ENCODE measurements at regions not wholly inside any gene's neighbourhood (a gene's known extent, or its start where the extent isn't known, plus 50 kb on each side); places are given as distances from the start of the nearest gene placed in this dataset.
A peak's percentile ranks its signal among the peaks of the same experiment; 100 is the strongest.

- Histone ChIP-seq H3K18ac (ENCODE audit: low read length) (no peak overlapping the region), H3K9me3 (replicated peaks in 1 of 2; ENCODE audit: control insufficient read depth in 2 of 2, insufficient read depth in 1 of 2, low read depth in 1 of 2, low read length in 2 of 2) (no peaks in the 10 kb centered on the region), H3K27ac (replicated peaks; ENCODE audit: low read length) (peak overlapping the region; percentile 65), H3K14ac (ENCODE audit: low read length) (no peak overlapping the region), H2BK5ac (ENCODE audit: low read length) (no peak overlapping the region), H2AFZ (ENCODE audit: low read length) (peak overlapping the region; percentile 77), H3K9ac (ENCODE audit: low read depth, low read length, poor library complexity) (no peak overlapping the region), H3K79me1 (ENCODE audit: low read depth, low read length) (no peaks in the 10 kb centered on the region), H2AK5ac (ENCODE audit: low read depth, low read length) (no peak overlapping the region), H2BK15ac (ENCODE audit: low read length) (no peak overlapping the region), H3K23ac (ENCODE audit: low read depth, low read length, poor library complexity) (no peak overlapping the region), H2BK120ac (ENCODE audit: low read depth, low read length) (no peak overlapping the region), H3K4ac (ENCODE audit: low read length) (no peak overlapping the region), H4K91ac (ENCODE audit: low read depth, low read length, poor library complexity) (no peak overlapping the region), H3K4me3 (ENCODE audit: low read length in 2 of 2) (peak overlapping the region in 1 of 2 donors; percentile 69), H4K8ac (ENCODE audit: low read depth, low read length) (no peak overlapping the region), H3K36me3 (replicated peaks in 1 of 2; ENCODE audit: control insufficient read depth in 2 of 2, insufficient read depth in 2 of 2, low read length in 2 of 2) (no peaks in the 10 kb centered on the region), H3K27me3 (ENCODE audit: control insufficient read depth in 3 of 3, insufficient read depth in 3 of 3, low read depth in 1 of 3, low read length in 3 of 3) (peaks cover 0 to 34% (median 2%) of the 10 kb centered on the region in 3 experiments), H3K4me2 (ENCODE audit: insufficient read depth, low read length, poor library complexity, severe bottlenecking) (peak overlapping the region; percentile 49), H3K4me1 (ENCODE audit: control insufficient read depth in 2 of 2, insufficient read depth in 1 of 2, low read depth in 1 of 2, low read length in 2 of 2) (peaks cover 6% of the 10 kb centered on the region in 2 donors), H2BK12ac (ENCODE audit: low read length) (no peak overlapping the region)
- peak; percentile 57 for DNase-seq (ENCODE audit: low spot score)
- no CpG with 5 or more reads among the region's 20 CpGs for WGBS, 2 donors (ENCODE audit: extremely low coverage in 2 of 2, insufficient read length in 2 of 2, insufficient replicate concordance in 1 of 2)
These were observed 62.9 kb downstream of the GLRX5 start for GRCh38 chr14:95597784-95598211.

- Histone ChIP-seq H3K9ac (ENCODE audit: low read depth, low read length, poor library complexity) (no peak overlapping the region), H3K23ac (ENCODE audit: low read depth, low read length, poor library complexity) (no peak overlapping the region), H3K4ac (ENCODE audit: low read length) (no peak overlapping the region), H3K4me2 (ENCODE audit: insufficient read depth, low read length, poor library complexity, severe bottlenecking) (no peak overlapping the region), H3K36me3 (replicated peaks in 1 of 2; ENCODE audit: control insufficient read depth in 2 of 2, insufficient read depth in 2 of 2, low read length in 2 of 2) (no peaks in the 10 kb centered on the region), H3K9me3 (replicated peaks in 1 of 2; ENCODE audit: control insufficient read depth in 2 of 2, insufficient read depth in 1 of 2, low read depth in 1 of 2, low read length in 2 of 2) (no peaks in the 10 kb centered on the region), H2BK5ac (ENCODE audit: low read length) (no peak overlapping the region), H2BK12ac (ENCODE audit: low read length) (no peak overlapping the region), H3K18ac (ENCODE audit: low read length) (peak overlapping the region; percentile 24), H2AK5ac (ENCODE audit: low read depth, low read length) (no peak overlapping the region), H2BK15ac (ENCODE audit: low read length) (no peak overlapping the region), H3K79me1 (ENCODE audit: low read depth, low read length) (no peaks in the 10 kb centered on the region), H3K27me3 (ENCODE audit: control insufficient read depth in 3 of 3, insufficient read depth in 3 of 3, low read depth in 1 of 3, low read length in 3 of 3) (peaks cover 0 to 29% (median 2%) of the 10 kb centered on the region in 3 experiments), H3K4me3 (ENCODE audit: low read length in 2 of 2) (no peak overlapping the region), H3K4me1 (ENCODE audit: control insufficient read depth in 2 of 2, insufficient read depth in 1 of 2, low read depth in 1 of 2, low read length in 2 of 2) (peaks cover 6% of the 10 kb centered on the region in 2 donors), H3K27ac (replicated peaks; ENCODE audit: low read length) (no peak overlapping the region), H2AFZ (ENCODE audit: low read length) (no peak overlapping the region), H2BK120ac (ENCODE audit: low read depth, low read length) (no peak overlapping the region), H3K14ac (ENCODE audit: low read length) (no peak overlapping the region), H4K91ac (ENCODE audit: low read depth, low read length, poor library complexity) (no peak overlapping the region), H4K8ac (ENCODE audit: low read depth, low read length) (no peak overlapping the region)
- WGBS, 2 donors (ENCODE audit: extremely low coverage in 2 of 2, insufficient read length in 2 of 2, insufficient replicate concordance in 1 of 2): no CpG with 5 or more reads among the region's 3 CpGs
- DNase-seq (ENCODE audit: low spot score): no peak
These were observed 66.8 kb downstream of the GLRX5 start for GRCh38 chr14:95601650-95602049.

GRCh38 chr14:95603415-95603814 is 68.6 kb downstream of the GLRX5 start:
- no peak overlapping the region for H4K8ac ChIP-seq (ENCODE audit: low read depth, low read length)
- H3K18ac ChIP-seq (ENCODE audit: low read length): no peak overlapping the region
- H3K14ac ChIP-seq (ENCODE audit: low read length): no peak overlapping the region
- no peak overlapping the region for H3K27ac ChIP-seq (replicated peaks; ENCODE audit: low read length)
- no peak overlapping the region for H2AK5ac ChIP-seq (ENCODE audit: low read depth, low read length)
- no peaks in the 10 kb centered on the region for H3K79me1 ChIP-seq (ENCODE audit: low read depth, low read length)
- no peak overlapping the region for H3K4me3 ChIP-seq (ENCODE audit: low read length in 2 of 2)
- H3K4me1 ChIP-seq (ENCODE audit: control insufficient read depth in 2 of 2, insufficient read depth in 1 of 2, low read depth in 1 of 2, low read length in 2 of 2): peaks cover 0 to 2% of the 10 kb centered on the region in 2 donors
- H3K9ac ChIP-seq (ENCODE audit: low read depth, low read length, poor library complexity): no peak overlapping the region
- no peaks in the 10 kb centered on the region for H3K9me3 ChIP-seq (replicated peaks in 1 of 2; ENCODE audit: control insufficient read depth in 2 of 2, insufficient read depth in 1 of 2, low read depth in 1 of 2, low read length in 2 of 2)
- no peak overlapping the region for H2BK15ac ChIP-seq (ENCODE audit: low read length)
- H3K36me3 ChIP-seq (replicated peaks in 1 of 2; ENCODE audit: control insufficient read depth in 2 of 2, insufficient read depth in 2 of 2, low read length in 2 of 2): no peaks in the 10 kb centered on the region
- no peak overlapping the region for H3K4ac ChIP-seq (ENCODE audit: low read length)
- no peak overlapping the region for H3K4me2 ChIP-seq (ENCODE audit: insufficient read depth, low read length, poor library complexity, severe bottlenecking)
- H3K27me3 ChIP-seq (ENCODE audit: control insufficient read depth in 3 of 3, insufficient read depth in 3 of 3, low read depth in 1 of 3, low read length in 3 of 3): peaks cover 0 to 23% (median 2%) of the 10 kb centered on the region in 3 experiments
- no peak for DNase-seq (ENCODE audit: low spot score)
- no peak overlapping the region for H3K23ac ChIP-seq (ENCODE audit: low read depth, low read length, poor library complexity)
- no peak overlapping the region for H2BK5ac ChIP-seq (ENCODE audit: low read length)
- no peak overlapping the region for H2BK12ac ChIP-seq (ENCODE audit: low read length)
- WGBS, 2 donors (ENCODE audit: extremely low coverage in 2 of 2, insufficient read length in 2 of 2, insufficient replicate concordance in 1 of 2): no CpG with 5 or more reads among the region's 2 CpGs
- no peak overlapping the region for H4K91ac ChIP-seq (ENCODE audit: low read depth, low read length, poor library complexity)
- no peak overlapping the region for H2AFZ ChIP-seq (ENCODE audit: low read length)
- H2BK120ac ChIP-seq (ENCODE audit: low read depth, low read length): no peak overlapping the region

GRCh38 chr14:95606266-95606665 is 71.4 kb downstream of the GLRX5 start:
- Histone ChIP-seq H2BK12ac (ENCODE audit: low read length) (no peak overlapping the region), H3K4ac (ENCODE audit: low read length) (no peak overlapping the region), H2BK5ac (ENCODE audit: low read length) (no peak overlapping the region), H3K36me3 (replicated peaks in 1 of 2; ENCODE audit: control insufficient read depth in 2 of 2, insufficient read depth in 2 of 2, low read length in 2 of 2) (no peaks in the 10 kb centered on the region), H2BK15ac (ENCODE audit: low read length) (no peak overlapping the region), H3K14ac (ENCODE audit: low read length) (no peak overlapping the region), H4K8ac (ENCODE audit: low read depth, low read length) (no peak overlapping the region), H2AFZ (ENCODE audit: low read length) (no peak overlapping the region), H3K4me1 (ENCODE audit: control insufficient read depth in 2 of 2, insufficient read depth in 1 of 2, low read depth in 1 of 2, low read length in 2 of 2) (peaks cover 0 to 2% of the 10 kb centered on the region in 2 donors), H3K23ac (ENCODE audit: low read depth, low read length, poor library complexity) (no peak overlapping the region), H3K4me3 (ENCODE audit: low read length in 2 of 2) (no peak overlapping the region), H3K27ac (replicated peaks; ENCODE audit: low read length) (no peak overlapping the region), H3K27me3 (ENCODE audit: control insufficient read depth in 3 of 3, insufficient read depth in 3 of 3, low read depth in 1 of 3, low read length in 3 of 3) (peaks cover 0 to 16% (median 0%) of the 10 kb centered on the region in 3 experiments), H2BK120ac (ENCODE audit: low read depth, low read length) (no peak overlapping the region), H3K79me1 (ENCODE audit: low read depth, low read length) (no peaks in the 10 kb centered on the region), H2AK5ac (ENCODE audit: low read depth, low read length) (no peak overlapping the region), H3K4me2 (ENCODE audit: insufficient read depth, low read length, poor library complexity, severe bottlenecking) (no peak overlapping the region), H3K9ac (ENCODE audit: low read depth, low read length, poor library complexity) (no peak overlapping the region), H3K9me3 (replicated peaks in 1 of 2; ENCODE audit: control insufficient read depth in 2 of 2, insufficient read depth in 1 of 2, low read depth in 1 of 2, low read length in 2 of 2) (no peaks in the 10 kb centered on the region), H4K91ac (ENCODE audit: low read depth, low read length, poor library complexity) (no peak overlapping the region), H3K18ac (ENCODE audit: low read length) (no peak overlapping the region)
- no peak for DNase-seq (ENCODE audit: low spot score)
- no CpG with 5 or more reads among the region's 2 CpGs for WGBS, 2 donors (ENCODE audit: extremely low coverage in 2 of 2, insufficient read length in 2 of 2, insufficient replicate concordance in 1 of 2)
